H9 (cell line): ENCODE measurements at regions not wholly inside any gene's neighbourhood (a gene's known extent, or its start where the extent isn't known, plus 50 kb on each side); places are given as distances from the start of the nearest gene placed in this dataset.
"Not testable (repeated sequence)": the region's sequence is repeated elsewhere in the genome, so short reads cannot be mapped to it uniquely, and the experiment has no call there.

Source experiments
- DNase-seq: peaks from one replicate; pipeline ENCODE4 v3.0.0-alpha.2; 2017
- H2AFZ ChIP-seq: one replicate; pipeline ENCODE4 v1.6.1; 2013; ENCODE audit warnings: mild to moderate bottlenecking, low read length, control low read depth, moderate library complexity
- H2AK5ac ChIP-seq: 2 replicates; pipeline ENCODE4 v1.6.1; 2013; ENCODE audit warnings: low read length, control low read depth, mixed read lengths; ENCODE audit not compliant: insufficient read length
- H2BK120ac ChIP-seq: one replicate; pipeline ENCODE4 v1.6.1; 2013; ENCODE audit warnings: low read depth, mild to moderate bottlenecking, low read length, control low read depth, inconsistent platforms; ENCODE audit not compliant: poor library complexity, severe bottlenecking
- H2BK12ac ChIP-seq: 2 replicates; pipeline ENCODE4 v1.6.1; 2013; ENCODE audit warnings: low read length, control low read depth, mixed read lengths, low read depth; ENCODE audit not compliant: insufficient read length
- H2BK15ac ChIP-seq: 2 replicates; pipeline ENCODE4 v1.6.1; 2013; ENCODE audit warnings: low read depth, low read length, control low read depth
- H2BK20ac ChIP-seq: one replicate; pipeline ENCODE4 v1.6.1; 2013; ENCODE audit warnings: low read depth, mild to moderate bottlenecking, low read length, control low read depth, inconsistent platforms; ENCODE audit not compliant: poor library complexity, severe bottlenecking
- H2BK5ac ChIP-seq: 2 replicates; pipeline ENCODE4 v1.6.1; 2013; ENCODE audit warnings: low read length, control low read depth, mixed read lengths; ENCODE audit not compliant: insufficient read length
- H3K14ac ChIP-seq: 2 replicates; pipeline ENCODE4 v1.6.1; 2013; ENCODE audit warnings: low read length, control low read depth; ENCODE audit not compliant: insufficient read depth
- H3K18ac ChIP-seq: 2 replicates; pipeline ENCODE4 v1.6.1; 2013; ENCODE audit warnings: low read depth, mild to moderate bottlenecking, mixed read lengths, low read length, control low read depth; ENCODE audit not compliant: insufficient read length
- H3K23ac ChIP-seq: 2 replicates; pipeline ENCODE4 v1.6.1; 2013; ENCODE audit warnings: low read length, control low read depth, mixed read lengths, low read depth; ENCODE audit not compliant: insufficient read length
- H3K23me2 ChIP-seq: 2 replicates; pipeline ENCODE4 v1.6.1; 2013; ENCODE audit warnings: low read depth, mild to moderate bottlenecking, mixed read lengths, low read length, control low read depth; ENCODE audit not compliant: insufficient read length, poor library complexity, severe bottlenecking
- H3K27ac ChIP-seq: 2 replicates; pipeline ENCODE4 v1.5.1; 2013; ENCODE audit warnings: low read length, control low read depth, mixed read lengths, low read depth; ENCODE audit not compliant: insufficient read length
- H3K27me3 ChIP-seq: 2 replicates; pipeline ENCODE4 v1.6.1; 2013; ENCODE audit warnings: low read length, control low read depth, inconsistent platforms; ENCODE audit not compliant: insufficient read depth
- H3K4ac ChIP-seq: 2 replicates; pipeline ENCODE4 v1.6.1; 2013; ENCODE audit warnings: low read depth, mild to moderate bottlenecking, control low read depth, inconsistent platforms, low read length, moderate library complexity
- H3K4me1 ChIP-seq: 2 replicates; pipeline ENCODE4 v1.6.1; 2013; ENCODE audit warnings: low read length, control low read depth, inconsistent platforms; ENCODE audit not compliant: insufficient read depth
- H3K4me2 ChIP-seq: 2 replicates; pipeline ENCODE4 v1.6.1; 2013; ENCODE audit warnings: low read length, control low read depth, mixed read lengths; ENCODE audit not compliant: insufficient read length, insufficient read depth
- H3K56ac ChIP-seq: 2 replicates; pipeline ENCODE4 v1.6.1; 2013; ENCODE audit warnings: low read depth, mild to moderate bottlenecking, mixed read lengths, low read length, control low read depth; ENCODE audit not compliant: insufficient read length
- H3K79me1 ChIP-seq: 2 replicates; pipeline ENCODE4 v1.6.1; 2013; ENCODE audit warnings: low read depth, mild to moderate bottlenecking, moderate library complexity, low read length, control low read depth, inconsistent platforms; ENCODE audit not compliant: insufficient read depth, poor library complexity, severe bottlenecking
- H3K79me2 ChIP-seq: 2 replicates; pipeline ENCODE4 v1.6.1; 2013; ENCODE audit warnings: low read length, control low read depth, inconsistent platforms; ENCODE audit not compliant: insufficient read depth
- H3K9ac ChIP-seq: 2 replicates; pipeline ENCODE4 v1.6.1; 2013; ENCODE audit warnings: low read length, control low read depth, mixed read lengths; ENCODE audit not compliant: insufficient read length; ENCODE audit errors: extremely low read depth
- H3K9me3 ChIP-seq: one replicate; pipeline ENCODE4 v1.6.1; 2013; ENCODE audit warnings: low read depth, low read length, inconsistent platforms; ENCODE audit not compliant: control insufficient read depth
- H3T11ph ChIP-seq: one replicate; pipeline ENCODE4 v1.6.1; 2013; ENCODE audit warnings: mild to moderate bottlenecking, low read length, control low read depth, inconsistent platforms
- H4K20me1 ChIP-seq: one replicate; pipeline ENCODE4 v1.6.1; 2013; ENCODE audit not compliant: control insufficient read depth, insufficient read length, insufficient read depth
- H4K5ac ChIP-seq: 2 replicates; pipeline ENCODE4 v1.6.1; 2013; ENCODE audit warnings: low read depth, mild to moderate bottlenecking, mixed read lengths, low read length, control low read depth; ENCODE audit not compliant: insufficient read length
- H4K8ac ChIP-seq: replicated peaks from 2 replicates; pipeline ENCODE4 v1.6.1; 2013; ENCODE audit warnings: low read length, control low read depth, mixed read lengths, low read depth; ENCODE audit not compliant: insufficient read length
- H4K91ac ChIP-seq: 2 replicates; pipeline ENCODE4 v1.6.1; 2013; ENCODE audit warnings: low read depth, mild to moderate bottlenecking, moderate library complexity, mixed read lengths, low read length, control low read depth; ENCODE audit not compliant: insufficient read length
- H3K27ac Mint-ChIP-seq, 3 experiments: 2 replicates in 2 of 3; 3 replicates in 1 of 3; pipeline ENCODE4 v1.8.0; 2020 to 2021; ENCODE audit warnings: mixed read lengths in 3 of 3, mild to moderate bottlenecking in 1 of 3, moderate library complexity in 1 of 3
- H3K27me3 Mint-ChIP-seq: 2 replicates; pipeline ENCODE4 v1.8.0; 2021; ENCODE audit warnings: low read depth, mild to moderate bottlenecking, moderate library complexity, mixed read lengths
- H3K36me3 Mint-ChIP-seq, 3 experiments: 2 replicates in 2 of 3; 3 replicates in 1 of 3; pipeline ENCODE4 v1.8.0; 2020 to 2021; ENCODE audit warnings: low read depth in 3 of 3, mixed read lengths in 3 of 3; ENCODE audit not compliant: insufficient read depth in 1 of 3
- H3K4me1 Mint-ChIP-seq, 2 experiments: 2 replicates each; pipeline ENCODE4 v1.8.0; 2020; ENCODE audit warnings: mixed read lengths in 2 of 2
- H3K4me3 Mint-ChIP-seq, 2 experiments: 2 replicates in 1 of 2; 3 replicates in 1 of 2; pipeline ENCODE4 v1.8.0; 2020 to 2021; ENCODE audit warnings: mild to moderate bottlenecking in 2 of 2, mixed read lengths in 2 of 2, moderate library complexity in 1 of 2
- H3K9me3 Mint-ChIP-seq, 2 experiments: 2 replicates in 1 of 2; 3 replicates in 1 of 2; pipeline ENCODE4 v1.8.0; 2020; ENCODE audit warnings: mild to moderate bottlenecking in 2 of 2, mixed read lengths in 2 of 2, moderate library complexity in 1 of 2
- WGBS: extraction: QIAGEN DNeasy Blood & Tissue Kit; methylation state at CpG from one replicate; pipeline ENCODE4 v1.1.7; 2013; ENCODE audit warnings: missing lambda C conversion rate, low lambda C conversion rate, mixed read lengths; ENCODE audit not compliant: insufficient read length; ENCODE audit errors: extremely low coverage; 5-methylcytosine and 5-hydroxymethylcytosine counted together
- TF ChIP-seq, protein P1 (sequence below): fragments of 200-600 bp; sonication (generic); conservative IDR thresholded peaks from 3 replicates; pipeline ENCODE4 v1.8.0; 2021; ENCODE audit warnings: antibody characterized with exemption, mild to moderate bottlenecking

GRCh38 chr20:30949761-30950160, 307.7 kb upstream of the DEFB115 start:
- H3K36me3 Mint-ChIP-seq: peaks cover 5 to 14% (median 6%) of the 10 kb centered on the region in 3 experiments; a peak in 6 of 7 replicates
- Histone ChIP-seq H3K4me2 (no peak overlapping the region), H3K79me1 (no peaks in the 10 kb centered on the region), H3K4me1 (no peaks in the 10 kb centered on the region), H3K9me3 (peaks cover 20% of the 10 kb centered on the region), H2BK120ac (no peak overlapping the region), H3K23me2 (no peaks in the 10 kb centered on the region), H4K20me1 (no peaks in the 10 kb centered on the region), H2BK5ac (no peak overlapping the region), H3K56ac (no peak overlapping the region), H3K18ac (no peak overlapping the region), H4K5ac (no peak overlapping the region), H3K9ac (no peak overlapping the region), H4K8ac (no peak overlapping the region), H2AFZ (no peak overlapping the region), H3K27ac (no peak overlapping the region), H3K4ac (no peak overlapping the region), H2BK12ac (no peak overlapping the region), H2AK5ac (no peak overlapping the region), H2BK15ac (no peak overlapping the region), H4K91ac (no peak overlapping the region), H3K27me3 (no peaks in the 10 kb centered on the region), H3K79me2 (no peaks in the 10 kb centered on the region), H3K23ac (no peak overlapping the region), H3K14ac (no peak overlapping the region), H3T11ph (no peak overlapping the region), H2BK20ac (no peak overlapping the region)
- H3K27me3 Mint-ChIP-seq: peaks cover 2% of the 10 kb centered on the region
- no peak for DNase-seq
- WGBS: no CpG with 5 or more reads among the region's 13 CpGs
- TF ChIP-seq, protein P1, sequence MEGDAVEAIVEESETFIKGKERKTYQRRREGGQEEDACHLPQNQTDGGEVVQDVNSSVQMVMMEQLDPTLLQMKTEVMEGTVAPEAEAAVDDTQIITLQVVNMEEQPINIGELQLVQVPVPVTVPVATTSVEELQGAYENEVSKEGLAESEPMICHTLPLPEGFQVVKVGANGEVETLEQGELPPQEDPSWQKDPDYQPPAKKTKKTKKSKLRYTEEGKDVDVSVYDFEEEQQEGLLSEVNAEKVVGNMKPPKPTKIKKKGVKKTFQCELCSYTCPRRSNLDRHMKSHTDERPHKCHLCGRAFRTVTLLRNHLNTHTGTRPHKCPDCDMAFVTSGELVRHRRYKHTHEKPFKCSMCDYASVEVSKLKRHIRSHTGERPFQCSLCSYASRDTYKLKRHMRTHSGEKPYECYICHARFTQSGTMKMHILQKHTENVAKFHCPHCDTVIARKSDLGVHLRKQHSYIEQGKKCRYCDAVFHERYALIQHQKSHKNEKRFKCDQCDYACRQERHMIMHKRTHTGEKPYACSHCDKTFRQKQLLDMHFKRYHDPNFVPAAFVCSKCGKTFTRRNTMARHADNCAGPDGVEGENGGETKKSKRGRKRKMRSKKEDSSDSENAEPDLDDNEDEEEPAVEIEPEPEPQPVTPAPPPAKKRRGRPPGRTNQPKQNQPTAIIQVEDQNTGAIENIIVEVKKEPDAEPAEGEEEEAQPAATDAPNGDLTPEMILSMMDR: no peak
- peaks cover 95 to 96% of the 10 kb centered on the region in 2 experiments for H3K9me3 Mint-ChIP-seq
- H3K4me3 Mint-ChIP-seq: no peak overlapping the region
- H3K4me1 Mint-ChIP-seq: no peaks in the 10 kb centered on the region
- H3K27ac Mint-ChIP-seq: no peak overlapping the region

DNA sequence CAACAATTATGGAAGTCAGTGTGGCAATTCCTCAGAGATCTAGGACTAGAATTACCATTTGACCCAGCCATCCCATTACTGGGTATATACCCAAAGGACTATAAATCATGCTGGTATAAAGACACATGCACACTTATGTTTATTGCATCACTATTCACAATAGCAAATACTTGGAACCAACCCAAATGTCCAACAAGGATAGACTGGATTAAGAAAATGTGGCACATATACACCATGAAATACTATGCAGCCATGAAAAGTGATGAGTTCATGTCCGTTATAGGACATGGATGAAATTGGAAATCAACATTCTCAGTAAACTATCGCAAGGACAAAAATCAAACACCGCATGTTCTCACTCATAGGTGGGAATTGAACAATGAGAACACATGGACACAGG, 306.4 kb upstream of the DEFB115 start:
- not testable (repeated sequence) for H2BK12ac ChIP-seq, H3K4me1 ChIP-seq, DNase-seq, H4K91ac ChIP-seq, H2BK15ac ChIP-seq, H3K18ac ChIP-seq, H2BK5ac ChIP-seq, H3K27me3 ChIP-seq, H4K5ac ChIP-seq, H3K27ac ChIP-seq, H3K4me3 Mint-ChIP-seq, H3K27ac Mint-ChIP-seq, H3K23me2 ChIP-seq, H3K79me2 ChIP-seq, H2BK120ac ChIP-seq, H3K9ac ChIP-seq, H3K4me1 Mint-ChIP-seq, H2BK20ac ChIP-seq, H3K56ac ChIP-seq, H2AFZ ChIP-seq, H3K4me2 ChIP-seq, H3T11ph ChIP-seq, H3K14ac ChIP-seq, H4K8ac ChIP-seq, H2AK5ac ChIP-seq, H3K4ac ChIP-seq, H3K27me3 Mint-ChIP-seq, H4K20me1 ChIP-seq, H3K79me1 ChIP-seq, H3K23ac ChIP-seq
- peaks cover 97 to 99% of the 10 kb centered on the region in 2 experiments for H3K9me3 Mint-ChIP-seq
- whole genome bisulfite sequencing: no CpG with 5 or more reads among the region's 3 CpGs
- H3K36me3 Mint-ChIP-seq: peaks cover 4 to 26% (median 5%) of the 10 kb centered on the region in 3 experiments; a peak in 6 of 7 replicates
- peaks cover 20% of the 10 kb centered on the region for H3K9me3 ChIP-seq
